HEK293T (cell line): ENCODE measurements at regions not wholly inside any gene's neighbourhood (a gene's known extent, or its start where the extent isn't known, plus 50 kb on each side); places are given as distances from the start of the nearest gene placed in this dataset.

Source experiments
- CTCF ChIA-PET: fragments of 350-600 bp; formaldehyde crosslinking; extraction: SDS; loops from one replicate; lab custom pipeline; 2021; ENCODE audit warnings: antibody characterized with exemption, inconsistent platforms; lab: Yijun Ruan, JAX
- POLR2A ChIA-PET: fragments of 350-600 bp; formaldehyde crosslinking; extraction: SDS; loops from one replicate; lab custom pipeline; 2020; ENCODE audit warnings: antibody characterized with exemption, inconsistent platforms; lab: Yijun Ruan, JAX
- DNase-seq: peaks from one replicate; pipeline ENCODE4 v3.0.0; 2012; ENCODE audit warnings: mixed read lengths; ENCODE audit errors: extremely low spot score
- ARNT ChIP-seq: fragments of 450-650 bp; IDR thresholded peaks from 2 replicates; pipeline ENCODE4 v1.6.1; 2017; ENCODE audit warnings: mild to moderate bottlenecking
- BHLHE40 ChIP-seq: fragments of 450-650 bp; IDR thresholded peaks from 2 replicates; pipeline ENCODE4 v1.6.1; 2016; ENCODE audit warnings: mild to moderate bottlenecking, moderate library complexity, borderline replicate concordance
- CTBP1 ChIP-seq: fragments of 450-650 bp; IDR thresholded peaks from 2 replicates; pipeline ENCODE4 v1.6.1; 2016; ENCODE audit warnings: borderline replicate concordance
- ELF4 ChIP-seq: fragments of 450-650 bp; IDR thresholded peaks from 2 replicates; pipeline ENCODE4 v1.6.1; 2017; ENCODE audit warnings: antibody characterized with exemption
- FOXA1 ChIP-seq: fragments of 450-650 bp; IDR thresholded peaks from 2 replicates; pipeline ENCODE4 v1.6.1; 2016; ENCODE audit warnings: mild to moderate bottlenecking
- FOXK2 ChIP-seq: fragments of 450-650 bp; IDR thresholded peaks from 2 replicates; pipeline ENCODE4 v1.6.1; 2016; ENCODE audit warnings: mild to moderate bottlenecking
- FOXM1 ChIP-seq: fragments of 450-650 bp; IDR thresholded peaks from 2 replicates; pipeline ENCODE4 v1.6.1; 2017; ENCODE audit warnings: mild to moderate bottlenecking, borderline replicate concordance
- HDGF ChIP-seq: fragments of 450-650 bp; IDR thresholded peaks from 2 replicates; pipeline ENCODE4 v1.6.1; 2017; ENCODE audit warnings: antibody characterized with exemption, borderline replicate concordance
- L3MBTL2 ChIP-seq: fragments of 450-650 bp; conservative IDR thresholded peaks from 2 replicates; pipeline ENCODE4 v1.6.1; 2016; ENCODE audit warnings: mild to moderate bottlenecking
- LEF1 ChIP-seq: fragments of 450-650 bp; IDR thresholded peaks from 2 replicates; pipeline ENCODE4 v1.6.1; 2017; ENCODE audit warnings: mild to moderate bottlenecking, borderline replicate concordance
- NFRKB ChIP-seq: fragments of 450-650 bp; IDR thresholded peaks from 2 replicates; pipeline ENCODE4 v1.6.1; 2016; ENCODE audit warnings: mild to moderate bottlenecking, moderate library complexity
- PKNOX1 ChIP-seq: fragments of 450-650 bp; IDR thresholded peaks from 2 replicates; pipeline ENCODE4 v1.6.1; 2016
- SP1 ChIP-seq: fragments of 450-650 bp; IDR thresholded peaks from 2 replicates; pipeline ENCODE4 v1.6.1; 2017
- SUZ12 ChIP-seq: fragments of 450-650 bp; IDR thresholded peaks from 2 replicates; pipeline ENCODE4 v1.6.1; 2016; ENCODE audit warnings: mild to moderate bottlenecking
- TARDBP ChIP-seq: fragments of 450-650 bp; IDR thresholded peaks from 2 replicates; pipeline ENCODE4 v1.6.1; 2016
- ZNF384 ChIP-seq: fragments of 450-650 bp; IDR thresholded peaks from 2 replicates; pipeline ENCODE4 v1.6.1; 2016

- no peak for DNase-seq
- ChIA-PET POLR2A (no interaction called here), CTCF (no interaction called here)
- TF ChIP-seq ARNT, result no peak
- no peak for TF ChIP-seq ZNF384
- TF ChIP-seq FOXK2, result no peak
- TF ChIP-seq SUZ12, result no peak
- no peak for TF ChIP-seq L3MBTL2
- TF ChIP-seq ELF4, result no peak
- TF ChIP-seq HDGF, result no peak
These were observed 91.8 kb upstream of the IQSEC1 start for GRCh38 chr3:13164893-13165492.

GRCh38 chr3:13163848-13164382 lies 90.7 kb upstream of the IQSEC1 start:
- POLR2A ChIA-PET, result no interaction called here
- DNase-seq, result no peak
- CTCF ChIA-PET, result no interaction called here
- TF ChIP-seq SUZ12 (no peak), LEF1 (no peak), CTBP1 (no peak), FOXA1 (no peak), FOXK2 (no peak), FOXM1 (no peak), NFRKB (no peak), PKNOX1 (no peak), BHLHE40 (no peak), ARNT (no peak)

- DNase-seq, result no peak
- CTCF ChIA-PET, result no interaction called here
- TF ChIP-seq ELF4, result no peak
- POLR2A ChIA-PET, result no interaction called here
These were observed 89.5 kb upstream of the IQSEC1 start for GRCh38 chr3:13162549-13163320.

GRCh38 chr3:13161771-13162535 lies 88.7 kb upstream of the IQSEC1 start:
- TF ChIP-seq FOXK2, result no peak
- TF ChIP-seq LEF1, result no peak
- no peak for TF ChIP-seq FOXM1
- TF ChIP-seq L3MBTL2, result no peak
- no peak for TF ChIP-seq HDGF
- TF ChIP-seq SP1, result no peak
- TF ChIP-seq NFRKB, result no peak
- no peak for TF ChIP-seq FOXA1
- no peak for TF ChIP-seq SUZ12
- CTCF ChIA-PET, result no interaction called here
- DNase-seq, result no peak
- POLR2A ChIA-PET, result no interaction called here

GRCh38 chr3:13161021-13161759 lies 88.0 kb upstream of the IQSEC1 start:
- DNase-seq, result no peak
- POLR2A ChIA-PET, result no interaction called here
- CTCF ChIA-PET, result no interaction called here

GRCh38 chr3:13160619-13161018 lies 87.4 kb upstream of the IQSEC1 start:
- CTCF ChIA-PET, result no interaction called here

More at GRCh38 chr3:13161021-13161759, 88.0 kb upstream of the IQSEC1 start:
- TF ChIP-seq LEF1 (no peak), ELF4 (no peak), FOXM1 (no peak), BHLHE40 (no peak), SP1 (no peak), SUZ12 (no peak), FOXK2 (no peak), ARNT (no peak), L3MBTL2 (no peak), FOXA1 (no peak), ZNF384 (no peak), TARDBP (no peak)

More at GRCh38 chr3:13160619-13161018, 87.4 kb upstream of the IQSEC1 start:
- no peak for TF ChIP-seq PKNOX1
- TF ChIP-seq LEF1, result no peak
- DNase-seq, result no peak
- POLR2A ChIA-PET, result no interaction called here
